Muscle layer of duodenum (tissue), 2 donors: ENCODE measurements at regions not wholly inside any gene's neighbourhood (a gene's known extent, or its start where the extent isn't known, plus 50 kb on each side); places are given as distances from the start of the nearest gene placed in this dataset.
"Not testable (repeated sequence)": the region's sequence is repeated elsewhere in the genome, so short reads cannot be mapped to it uniquely, and the experiment has no call there.

Source experiments
- H3K27ac ChIP-seq: one replicate; pipeline ENCODE4 v1.7.0; 2013; ENCODE audit warnings: mild to moderate bottlenecking, low read length
- H3K27me3 ChIP-seq: one replicate; pipeline ENCODE4 v1.7.0; 2013; ENCODE audit warnings: low read depth, mild to moderate bottlenecking, control low read depth, low read length
- H3K36me3 ChIP-seq, 2 donors: one replicate each; pipeline ENCODE4 v1.7.0; 2013; ENCODE audit warnings: low read length in 2 of 2, control low read depth in 1 of 2, mild to moderate bottlenecking in 1 of 2; ENCODE audit not compliant: insufficient read depth in 2 of 2, control insufficient read depth in 1 of 2
- H3K4me1 ChIP-seq, 2 donors: one replicate each; pipeline ENCODE4 v1.7.0; 2013; ENCODE audit warnings: low read length in 2 of 2, mild to moderate bottlenecking in 2 of 2, control low read depth in 1 of 2, moderate library complexity in 1 of 2; ENCODE audit not compliant: insufficient read depth in 2 of 2, control insufficient read depth in 1 of 2
- H3K4me3 ChIP-seq, 2 donors: one replicate each; pipeline ENCODE4 v1.7.0; 2013; ENCODE audit warnings: low read length in 2 of 2, low read depth in 1 of 2, mild to moderate bottlenecking in 1 of 2
- H3K9me3 ChIP-seq, 2 donors: one replicate each; pipeline ENCODE4 v1.7.0; 2013; ENCODE audit warnings: low read length in 2 of 2, control low read depth in 1 of 2, mild to moderate bottlenecking in 1 of 2; ENCODE audit not compliant: control insufficient read depth in 1 of 2
- donor health status: healthy.

- no peaks in the 10 kb centered on the region for H3K9me3 ChIP-seq
- H3K4me1 ChIP-seq = no peaks in the 10 kb centered on the region
- no peaks in the 10 kb centered on the region for H3K27me3 ChIP-seq
- H3K36me3 ChIP-seq = no peaks in the 10 kb centered on the region
- no peak overlapping the region for H3K4me3 ChIP-seq
- no peak overlapping the region for H3K27ac ChIP-seq
These were observed 80.3 kb downstream of the GADD45G start for GRCh38 chr9:89684912-89685636.

GRCh38 chr9:89685698-89686097, 80.9 kb downstream of the GADD45G start:
- Histone ChIP-seq H3K4me3 (no peak overlapping the region), H3K36me3 (no peaks in the 10 kb centered on the region), H3K9me3 (no peaks in the 10 kb centered on the region), H3K27me3 (no peaks in the 10 kb centered on the region), H3K27ac (no peak overlapping the region), H3K4me1 (no peaks in the 10 kb centered on the region)

GRCh38 chr9:89686126-89686525, 81.3 kb downstream of the GADD45G start:
- no peaks in the 10 kb centered on the region for H3K4me1 ChIP-seq
- no peak overlapping the region for H3K27ac ChIP-seq
- H3K4me3 ChIP-seq = no peak overlapping the region
- H3K36me3 ChIP-seq = no peaks in the 10 kb centered on the region
- no peaks in the 10 kb centered on the region for H3K27me3 ChIP-seq
- no peaks in the 10 kb centered on the region for H3K9me3 ChIP-seq

GRCh38 chr9:89686621-89687020, 81.8 kb downstream of the GADD45G start:
- Histone ChIP-seq H3K4me1 (no peaks in the 10 kb centered on the region), H3K9me3 (no peaks in the 10 kb centered on the region), H3K27me3 (no peaks in the 10 kb centered on the region), H3K4me3 (no peak overlapping the region), H3K27ac (no peak overlapping the region), H3K36me3 (no peaks in the 10 kb centered on the region)

GRCh38 chr9:89687188-89687587, 82.4 kb downstream of the GADD45G start:
- H3K36me3 ChIP-seq = no peaks in the 10 kb centered on the region
- H3K27ac ChIP-seq = no peak overlapping the region
- H3K27me3 ChIP-seq = no peaks in the 10 kb centered on the region
- no peak overlapping the region for H3K4me3 ChIP-seq
- no peaks in the 10 kb centered on the region for H3K4me1 ChIP-seq
- no peaks in the 10 kb centered on the region for H3K9me3 ChIP-seq

- Histone ChIP-seq H3K4me1 (no peaks in the 10 kb centered on the region), H3K9me3 (no peaks in the 10 kb centered on the region), H3K27ac (no peak overlapping the region), H3K4me3 (no peak overlapping the region), H3K36me3 (no peaks in the 10 kb centered on the region), H3K27me3 (no peaks in the 10 kb centered on the region)
These were observed 83.0 kb downstream of the GADD45G start for GRCh38 chr9:89687848-89688247.

GRCh38 chr9:89689321-89689720, 84.5 kb downstream of the GADD45G start:
- H3K36me3 ChIP-seq, H3K9me3 ChIP-seq, H3K4me1 ChIP-seq, H3K27me3 ChIP-seq, H3K27ac ChIP-seq, H3K4me3 ChIP-seq: not testable (repeated sequence)

- Histone ChIP-seq H3K4me1 (no peaks in the 10 kb centered on the region), H3K4me3 (no peak overlapping the region), H3K27ac (no peak overlapping the region), H3K36me3 (no peaks in the 10 kb centered on the region), H3K9me3 (no peaks in the 10 kb centered on the region), H3K27me3 (no peaks in the 10 kb centered on the region)
These were observed 85.6 kb downstream of the GADD45G start for GRCh38 chr9:89690334-89690912.

GRCh38 chr9:89695441-89695891, 90.7 kb downstream of the GADD45G start:
- H3K4me1 ChIP-seq = no peaks in the 10 kb centered on the region
- H3K27me3 ChIP-seq = no peaks in the 10 kb centered on the region
- H3K9me3 ChIP-seq = no peaks in the 10 kb centered on the region
- no peak overlapping the region for H3K27ac ChIP-seq
- H3K36me3 ChIP-seq = no peaks in the 10 kb centered on the region
- H3K4me3 ChIP-seq = no peak overlapping the region

- not testable (repeated sequence) for H3K27ac ChIP-seq, H3K27me3 ChIP-seq, H3K9me3 ChIP-seq, H3K4me3 ChIP-seq, H3K36me3 ChIP-seq, H3K4me1 ChIP-seq
These were observed 91.2 kb downstream of the GADD45G start for GRCh38 chr9:89695979-89696378.

- H3K4me1 ChIP-seq = no peaks in the 10 kb centered on the region
- H3K27ac ChIP-seq = no peak overlapping the region
- H3K9me3 ChIP-seq = no peaks in the 10 kb centered on the region
- no peaks in the 10 kb centered on the region for H3K27me3 ChIP-seq
- no peak overlapping the region for H3K4me3 ChIP-seq
- H3K36me3 ChIP-seq = no peaks in the 10 kb centered on the region
These were observed 92.0 kb downstream of the GADD45G start for GRCh38 chr9:89696780-89697179.

GRCh38 chr9:89697553-89697952, 92.7 kb downstream of the GADD45G start:
- H3K4me1 ChIP-seq = no peaks in the 10 kb centered on the region
- no peaks in the 10 kb centered on the region for H3K27me3 ChIP-seq
- no peak overlapping the region for H3K4me3 ChIP-seq
- H3K27ac ChIP-seq = no peak overlapping the region
- H3K36me3 ChIP-seq = no peaks in the 10 kb centered on the region
- H3K9me3 ChIP-seq = no peaks in the 10 kb centered on the region
